ENCODE measurements at regions not wholly inside any gene's neighbourhood (a gene's known extent, or its start where the extent isn't known, plus 50 kb on each side); places are given as distances from the start of the nearest gene placed in this dataset.
"Not testable (repeated sequence)": the region's sequence is repeated elsewhere in the genome, so short reads cannot be mapped to it uniquely, and the experiment has no call there.

GRCh38 chr17:21514567-21514966 lies 138.4 kb downstream of the KCNJ12 start:
- TF ChIP-seq TBL1XR1 (IDR thresholded peaks at IDR 0.05; ENCODE audit: low read length in 2 of 2); ZNF24 (IDR thresholded peaks at IDR 0.05); IRF2 (CRISPR knock-in tag; IDR thresholded peaks at IDR 0.05); EGR1 (conservative IDR thresholded peaks at IDR 0.05); TBP (optimal IDR thresholded peaks at IDR 0.05; ENCODE audit: low read depth, low read length): not testable (repeated sequence)
